Right forelimb (tissue), 1 donor: ENCODE measurements at regions not wholly inside any gene's neighbourhood (a gene's known extent, or its start where the extent isn't known, plus 50 kb on each side); places are given as distances from the start of the nearest gene placed in this dataset.
"Not testable (repeated sequence)": the region's sequence is repeated elsewhere in the genome, so short reads cannot be mapped to it uniquely, and the experiment has no call there.

Experiments
- DNase-seq: peaks from one replicate; pipeline ENCODE4 v3.0.0-alpha.2; 2018

DNA sequence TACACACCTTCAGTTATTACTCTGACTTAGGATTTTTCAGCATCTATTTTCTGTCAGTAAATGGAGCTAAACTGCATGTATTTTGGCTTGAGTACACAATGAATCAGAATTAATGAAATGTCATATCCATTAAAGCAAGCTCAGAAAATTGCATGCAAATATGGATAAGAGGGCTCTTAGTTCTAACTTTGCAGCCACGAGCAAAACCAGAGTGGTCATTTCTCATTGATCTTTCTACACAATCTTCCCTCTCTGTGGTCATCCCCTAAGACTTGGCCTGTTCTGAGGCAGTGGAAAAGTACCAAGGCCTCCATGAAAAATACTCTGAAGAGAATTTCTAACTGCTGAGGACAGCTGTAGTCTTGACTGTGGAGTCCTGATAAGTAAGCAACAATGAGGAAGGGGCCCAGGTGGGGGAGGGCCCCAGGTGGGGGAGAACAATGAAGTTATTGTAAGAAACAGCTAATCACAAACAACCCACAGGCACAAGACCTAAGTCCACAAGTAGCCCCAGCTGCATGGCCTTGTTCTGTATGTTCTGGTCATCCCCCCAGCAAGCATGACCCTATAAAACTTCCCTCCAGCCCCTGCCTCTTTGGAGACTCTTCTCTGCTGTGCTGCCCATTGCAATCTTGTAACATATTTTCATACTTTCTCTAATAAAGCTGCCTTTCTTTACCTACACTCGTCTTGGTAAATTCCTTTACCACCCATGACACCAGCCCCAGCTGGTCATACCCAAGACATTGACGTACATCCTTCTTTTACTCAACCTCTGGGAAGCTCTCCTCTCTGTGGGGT, 230.3 kb downstream of the TDRD15 start:
- no peak for DNase-seq

DNA sequence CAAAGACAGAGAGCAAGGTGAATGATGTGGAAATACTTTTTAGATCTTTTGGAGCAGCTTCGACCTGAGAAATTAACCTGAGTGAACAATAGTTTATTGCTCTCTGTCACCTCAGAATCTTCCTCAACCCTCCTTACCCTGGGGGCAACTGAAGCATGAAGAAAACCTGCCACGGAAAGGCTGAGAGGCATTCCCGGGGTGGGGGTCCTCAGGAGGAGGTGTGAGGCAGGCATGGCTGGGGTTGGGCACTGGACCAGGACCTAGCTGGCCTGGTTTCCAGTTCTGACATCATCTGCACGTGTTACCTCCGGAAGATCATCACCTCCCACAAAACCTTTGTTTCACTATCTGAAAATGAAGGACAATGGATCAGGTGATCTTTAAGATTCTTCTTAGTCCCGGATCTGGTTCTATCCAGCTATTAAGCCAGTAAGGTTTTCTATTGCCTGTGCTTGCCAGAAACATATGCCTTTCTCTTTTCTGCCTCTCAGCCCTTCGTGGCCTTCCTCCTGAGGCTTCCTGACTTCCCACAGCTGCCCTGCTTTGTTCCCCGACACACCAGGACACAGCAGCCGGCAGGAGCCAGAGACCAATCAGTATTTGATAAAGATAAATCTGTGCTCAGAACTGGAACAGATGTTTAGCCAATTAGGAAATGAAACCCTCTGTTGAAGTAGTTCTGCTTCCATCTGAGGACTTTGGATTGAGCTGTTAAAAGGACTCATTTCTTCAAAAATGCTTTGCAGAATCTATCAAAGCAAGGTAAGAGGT, 232.5 kb downstream of the TDRD15 start:
- DNase-seq = no peak

DNA sequence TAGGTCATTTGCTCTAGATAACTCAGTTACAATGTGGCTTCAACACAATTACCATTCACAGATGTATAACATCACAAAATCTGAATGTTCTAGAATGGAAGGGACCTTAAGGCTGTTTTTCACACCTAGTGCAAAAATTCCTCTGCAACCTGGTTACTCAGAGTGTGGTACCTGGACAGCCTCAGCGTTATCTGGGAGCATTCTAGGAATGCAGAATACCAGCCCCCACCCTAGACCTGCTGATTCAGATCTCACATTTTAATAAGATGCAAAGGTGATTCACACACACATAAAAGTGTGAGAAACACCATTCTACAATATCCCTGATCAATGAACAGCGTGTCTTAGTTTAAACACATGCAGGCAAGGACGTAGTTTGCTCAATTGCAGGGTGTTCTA, 233.1 kb downstream of the TDRD15 start:
- no peak for DNase-seq

DNA sequence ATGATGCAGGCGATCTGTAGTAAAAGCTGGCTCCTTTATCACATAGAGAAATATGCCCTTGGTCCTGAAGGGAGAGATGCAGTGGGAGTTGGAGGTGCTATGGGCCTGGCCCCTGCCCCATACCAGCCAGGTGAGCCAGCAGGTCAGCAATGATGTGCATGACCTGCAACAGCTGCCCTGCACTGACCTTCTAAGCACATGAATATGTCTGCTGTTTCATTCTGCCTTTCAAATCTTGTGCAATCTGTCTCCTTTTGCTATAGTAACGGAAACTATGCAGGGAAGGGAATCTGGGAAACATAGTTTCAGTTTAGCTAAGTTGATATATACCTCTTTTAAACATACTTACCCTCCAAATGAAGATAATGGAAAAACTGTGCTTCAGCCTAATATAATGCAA, 235.2 kb downstream of the TDRD15 start:
- DNase-seq = no peak

DNA sequence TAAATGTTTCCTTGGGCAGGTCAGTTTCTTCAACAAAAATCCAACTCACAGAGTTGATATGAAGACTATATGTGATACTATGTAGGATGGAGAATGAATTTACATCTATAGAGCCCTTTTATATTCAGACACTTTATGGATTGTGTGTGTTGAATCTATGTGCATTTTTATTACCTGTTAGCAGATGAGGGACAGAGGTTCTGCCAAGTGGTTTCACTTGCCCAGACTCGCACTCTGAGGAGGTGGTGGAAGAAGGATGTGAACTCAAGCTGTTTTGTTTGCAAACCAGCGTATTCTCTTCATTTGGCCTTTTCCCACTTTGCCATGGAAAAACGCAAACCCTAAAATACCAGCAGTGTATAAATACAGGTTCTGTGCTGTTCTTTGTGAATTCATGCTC, 237.6 kb downstream of the TDRD15 start:
- no peak for DNase-seq

DNA sequence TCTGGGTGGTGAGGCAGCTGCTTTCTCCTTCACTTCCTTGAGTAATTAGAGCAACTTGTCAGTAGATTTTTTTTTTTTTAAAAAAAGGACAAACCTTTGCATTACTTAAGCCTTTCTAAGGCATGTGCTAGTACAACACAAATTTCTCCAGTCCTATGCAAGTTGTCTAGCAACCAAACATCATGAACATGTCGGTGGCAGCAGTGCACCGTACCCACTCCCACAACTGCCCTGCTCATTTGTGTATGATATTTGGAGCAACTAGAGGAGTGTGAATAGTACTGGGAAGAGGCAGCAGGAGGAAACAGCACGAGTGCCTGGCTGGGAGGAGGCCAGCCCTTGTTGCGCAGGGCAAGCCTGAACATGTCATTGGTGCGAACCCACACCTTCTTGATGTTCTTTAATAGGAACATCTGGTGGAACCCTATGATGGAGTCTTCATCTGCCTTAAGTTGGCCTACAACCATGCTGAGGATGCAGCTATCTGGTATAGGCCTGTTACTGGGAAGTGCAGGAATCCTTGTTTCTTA, 238.3 kb downstream of the TDRD15 start:
- no peak for DNase-seq

DNA sequence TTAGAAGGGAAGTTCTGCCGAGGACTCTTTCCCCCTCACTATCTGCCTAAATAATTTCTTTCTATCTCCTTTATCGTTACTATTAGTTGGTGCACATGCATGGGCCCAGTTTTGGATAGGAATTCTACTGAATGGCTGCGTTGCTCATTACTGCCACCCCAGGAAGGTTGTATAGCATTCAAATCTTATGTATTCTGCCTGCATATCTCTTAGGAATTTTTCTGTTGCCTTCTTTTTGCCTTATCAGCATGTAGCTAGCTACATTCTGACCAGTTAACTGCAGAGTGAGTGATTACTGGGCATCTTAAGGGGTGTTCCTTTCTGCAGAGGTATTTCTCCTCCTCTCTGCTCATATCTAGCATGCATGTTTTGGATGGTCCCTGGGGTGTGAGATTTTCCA, 239.6 kb downstream of the TDRD15 start:
- no peak for DNase-seq

DNA sequence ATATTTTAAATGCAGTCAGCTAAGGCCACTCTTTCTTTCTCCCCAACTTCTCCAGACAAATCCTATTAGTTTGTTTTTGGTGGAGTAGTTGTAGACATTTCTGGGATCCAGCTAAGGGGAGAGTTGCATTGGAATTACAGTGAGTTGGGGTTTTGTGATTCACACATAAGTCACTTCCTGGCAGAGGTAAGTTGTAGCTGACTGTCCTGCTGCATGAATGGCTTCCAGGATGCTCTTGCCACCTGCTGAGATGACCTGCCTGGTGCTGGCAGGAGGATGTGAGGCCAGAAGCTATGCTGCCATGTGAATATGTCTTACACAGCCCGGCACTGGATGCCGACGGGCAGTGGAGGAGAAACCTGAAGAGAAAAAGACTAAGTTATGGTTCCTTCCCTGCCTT, 243.7 kb downstream of the TDRD15 start:
- no peak for DNase-seq

DNA sequence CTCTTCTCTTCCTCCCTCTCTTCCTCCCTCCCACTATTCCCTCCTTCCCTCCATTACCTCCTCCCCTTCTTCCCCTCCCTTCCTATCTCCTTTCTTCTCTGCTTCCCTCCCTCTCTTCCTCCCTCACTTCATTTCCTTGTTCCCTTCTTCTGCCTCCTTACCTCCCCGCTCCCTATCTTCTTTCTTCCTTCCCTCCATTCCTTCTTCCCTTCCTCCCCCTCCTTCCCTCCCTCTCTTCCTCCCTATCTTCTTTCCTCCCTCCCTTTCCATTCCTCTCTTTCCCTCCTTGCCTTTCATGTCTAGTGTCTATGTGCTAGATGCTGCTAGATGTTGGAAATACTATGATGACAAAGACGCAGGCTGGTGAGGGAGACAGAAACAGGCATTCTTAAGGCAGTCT, 246.0 kb downstream of the TDRD15 start:
- no peak for DNase-seq

DNA sequence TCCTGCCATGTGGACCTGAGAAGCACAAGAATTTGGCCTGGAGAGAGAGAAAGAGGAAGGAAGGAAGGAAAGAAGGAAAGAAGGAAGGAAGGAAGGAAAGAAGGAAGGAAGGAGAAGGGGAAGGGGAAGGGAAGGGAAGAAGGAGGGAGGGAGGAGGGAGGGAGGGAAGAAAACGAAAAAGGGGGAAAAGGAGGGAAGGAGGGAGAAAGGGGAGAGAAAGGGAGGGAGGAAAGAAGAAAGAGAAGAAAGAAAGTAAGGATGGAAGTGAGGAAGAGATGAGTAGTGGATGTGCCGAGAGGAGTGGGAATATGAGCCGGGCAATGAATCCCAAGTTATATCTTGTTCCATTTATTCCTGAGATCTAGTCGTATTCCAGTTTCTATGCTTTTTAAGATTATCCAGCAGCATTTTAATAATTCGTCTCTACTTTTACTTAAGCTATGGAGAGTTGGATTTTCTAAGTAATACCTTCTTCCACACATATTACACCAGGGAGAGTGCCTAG, 247.8 kb downstream of the TDRD15 start:
- no peak for DNase-seq

DNA sequence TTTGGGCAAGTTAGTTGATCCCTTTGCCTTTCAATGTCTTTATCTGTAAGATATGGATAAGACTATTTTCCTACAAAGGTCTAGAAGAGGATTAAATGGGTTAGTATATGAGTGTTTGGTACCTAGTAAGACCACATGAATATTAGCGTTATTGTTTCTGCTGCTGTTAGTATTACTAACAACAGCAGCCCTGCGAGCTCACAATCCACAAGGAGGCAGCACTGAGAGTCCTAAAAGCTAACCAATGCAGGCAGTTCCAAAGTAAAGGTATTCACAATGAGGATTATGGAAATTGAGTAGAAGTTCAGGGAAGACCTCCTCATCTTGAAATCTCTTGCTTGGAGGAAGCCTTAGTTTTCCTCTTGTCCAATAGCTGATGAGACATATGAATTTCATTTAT, 248.9 kb downstream of the TDRD15 start:
- DNase-seq = no peak

DNA sequence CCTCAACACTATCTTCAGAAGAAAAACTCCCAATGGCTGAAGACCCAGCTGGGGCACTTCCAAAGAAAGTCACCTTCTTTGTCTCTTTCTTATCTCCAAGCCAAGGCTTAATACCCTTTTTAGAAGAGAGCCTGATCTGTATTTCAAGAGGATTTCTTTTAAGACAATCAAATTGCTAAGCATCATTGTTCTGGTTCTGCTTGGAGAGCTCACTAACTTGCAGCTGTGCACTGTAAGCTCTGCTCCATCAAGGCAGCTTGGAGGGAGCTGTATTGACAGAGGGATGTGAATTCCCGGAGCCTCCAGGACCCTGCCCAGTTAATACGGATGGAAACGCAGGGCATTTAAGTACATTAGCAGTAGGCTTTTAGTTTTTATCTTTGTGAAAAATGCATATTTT, 253.1 kb downstream of the TDRD15 start:
- DNase-seq = no peak

DNA sequence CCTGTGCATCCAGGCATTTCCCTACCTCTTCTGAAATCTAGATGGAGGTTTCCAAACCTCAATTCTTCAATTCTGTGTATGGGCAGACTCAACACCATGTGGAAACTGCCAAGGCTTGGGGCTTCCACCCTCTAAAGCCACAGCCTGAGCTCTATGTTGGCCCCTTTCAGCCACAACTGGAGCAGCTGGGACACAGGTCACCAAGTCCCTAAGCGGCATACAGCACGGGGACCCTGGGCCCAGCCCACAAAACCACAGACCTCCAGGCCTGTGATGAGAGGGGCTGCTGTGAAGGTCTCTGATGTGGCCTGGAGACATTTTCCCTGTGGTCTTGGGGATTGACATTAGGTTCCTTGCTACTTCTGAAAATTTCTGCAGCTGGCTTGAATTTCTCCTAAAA, 255.4 kb downstream of the TDRD15 start:
- no peak for DNase-seq

DNA sequence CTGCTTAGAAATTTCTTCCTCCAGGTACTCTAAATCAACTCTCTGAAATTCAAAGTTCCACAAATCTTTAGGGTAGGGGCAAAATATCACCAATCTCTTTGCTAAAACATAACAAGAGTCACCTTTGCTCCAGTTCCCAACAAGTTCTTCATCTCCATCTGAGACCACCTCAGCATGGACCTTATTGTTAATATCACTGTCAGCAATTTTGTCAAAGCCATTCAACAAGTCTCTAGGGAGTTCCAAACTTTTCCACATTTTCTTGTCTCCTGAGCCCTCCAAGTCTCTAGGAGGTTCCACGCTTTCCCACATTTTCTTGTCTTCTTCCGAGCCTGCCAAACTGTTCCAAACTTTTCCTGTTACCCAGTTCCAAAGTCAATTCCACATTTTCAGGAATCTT, 255.9 kb downstream of the TDRD15 start:
- not testable (repeated sequence) for DNase-seq

DNA sequence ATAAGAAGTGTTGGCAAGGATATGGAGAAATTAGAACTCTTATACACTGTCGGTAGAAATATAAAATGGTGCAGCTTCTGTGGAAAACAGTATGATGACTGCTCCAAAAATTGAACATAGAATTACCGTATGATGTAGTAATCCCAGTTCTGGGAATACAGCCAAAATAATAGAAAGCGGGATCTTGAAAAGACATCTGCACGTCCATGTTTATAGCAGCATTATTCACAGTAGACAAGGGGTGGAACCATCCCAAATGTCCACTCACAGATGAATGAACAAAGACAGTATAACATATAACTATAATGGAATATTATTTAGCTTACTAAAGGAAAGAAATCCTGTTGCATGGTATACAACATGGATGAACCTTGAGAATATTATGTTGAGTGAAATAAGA, 257.7 kb downstream of the TDRD15 start:
- DNase-seq = no peak

DNA sequence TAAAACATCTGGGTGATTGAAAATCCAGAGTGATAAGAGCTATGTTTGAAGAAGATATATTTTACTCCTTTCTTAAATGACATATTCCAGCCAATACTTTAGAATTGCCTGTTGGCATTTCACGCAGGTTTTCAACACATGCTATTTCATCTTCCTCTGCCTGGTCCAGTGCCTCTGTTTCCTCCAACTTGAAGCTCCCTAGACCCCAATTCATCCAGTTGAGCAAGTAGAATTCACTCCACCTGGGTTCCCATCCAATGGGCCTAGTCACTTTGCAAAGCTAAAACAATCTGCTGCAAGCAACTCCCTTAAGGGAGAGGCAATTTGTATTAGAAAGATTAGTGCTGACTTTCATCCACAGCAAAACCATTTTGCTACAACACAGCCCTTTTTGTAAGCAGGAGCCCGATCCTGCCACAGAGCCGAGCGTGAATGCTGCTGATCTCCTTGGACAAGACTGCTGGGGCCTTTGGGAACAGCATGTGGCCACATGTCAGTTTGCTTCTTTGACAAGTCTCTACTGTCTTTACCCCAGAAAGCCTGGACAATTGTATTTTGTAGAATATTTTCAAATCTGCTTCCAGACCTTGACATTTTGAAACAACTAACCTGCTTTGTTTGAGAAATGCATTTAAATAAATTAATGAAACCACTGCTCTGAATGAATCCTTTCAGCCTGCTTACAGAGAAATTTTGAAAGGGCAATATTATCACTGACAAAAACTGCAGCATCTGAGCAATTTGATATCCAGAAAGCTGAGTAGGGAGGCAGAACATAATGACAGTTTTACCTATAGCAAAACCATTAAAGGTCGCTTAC, 259.1 kb downstream of the TDRD15 start:
- DNase-seq = no peak

DNA sequence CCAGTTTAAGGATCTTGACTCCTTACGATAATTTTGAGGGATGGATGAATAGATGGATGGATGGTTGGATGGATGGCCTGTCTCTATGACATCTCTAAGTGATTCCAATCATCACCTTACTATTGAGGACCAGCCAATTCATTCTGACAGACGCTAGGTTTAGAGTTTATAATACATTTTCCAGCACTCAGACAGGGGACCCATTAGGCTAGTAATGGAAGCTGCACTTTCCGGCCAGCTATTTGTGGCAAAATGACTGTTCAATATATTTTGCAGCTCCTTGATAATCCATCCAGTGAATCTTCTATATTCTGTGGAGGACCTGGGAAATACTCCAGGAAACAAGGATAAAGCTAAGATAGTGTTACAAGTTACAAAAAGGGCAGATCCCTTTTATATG, 262.9 kb downstream of the TDRD15 start:
- no peak for DNase-seq

DNA sequence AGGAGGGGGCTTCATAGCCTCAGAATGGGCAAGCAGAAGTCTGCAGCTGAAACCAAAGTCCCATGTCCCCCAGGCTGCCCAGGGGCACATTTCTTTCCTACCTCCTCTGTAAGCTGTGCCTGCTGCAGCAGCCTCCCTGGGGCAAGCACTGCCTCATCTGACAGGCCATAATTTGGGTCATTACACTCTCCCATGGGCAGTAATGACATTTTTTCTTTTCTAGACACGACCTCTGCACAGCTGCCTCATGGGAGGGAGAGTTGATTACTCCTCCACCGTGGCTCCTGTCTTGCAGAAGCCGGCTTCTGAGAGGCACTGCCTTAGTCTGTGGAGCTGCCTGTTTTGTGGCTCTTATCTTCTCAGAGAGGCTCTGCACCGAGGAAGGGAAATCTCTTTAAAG, 268.9 kb downstream of the TDRD15 start:
- no peak for DNase-seq

DNA sequence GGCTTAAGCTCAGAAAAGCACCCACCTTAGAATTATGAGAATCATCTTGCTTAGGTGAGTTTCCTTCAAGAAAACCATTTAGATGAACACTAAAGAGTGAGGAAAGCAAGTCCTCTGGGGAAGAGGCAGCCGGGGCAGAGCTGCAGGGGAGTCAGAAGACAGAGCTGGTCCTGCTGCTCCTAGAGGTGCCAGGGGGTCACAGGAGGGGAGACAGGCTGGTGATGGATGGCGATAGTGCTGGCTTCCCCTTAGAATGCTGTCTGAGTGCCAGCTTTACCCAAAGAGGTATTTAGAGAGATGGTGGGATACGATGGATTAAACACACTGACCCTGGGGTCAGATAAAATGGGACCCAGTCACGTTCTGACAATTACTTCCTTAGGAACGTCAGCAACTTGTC, 269.4 kb downstream of the TDRD15 start:
- no peak for DNase-seq

DNA sequence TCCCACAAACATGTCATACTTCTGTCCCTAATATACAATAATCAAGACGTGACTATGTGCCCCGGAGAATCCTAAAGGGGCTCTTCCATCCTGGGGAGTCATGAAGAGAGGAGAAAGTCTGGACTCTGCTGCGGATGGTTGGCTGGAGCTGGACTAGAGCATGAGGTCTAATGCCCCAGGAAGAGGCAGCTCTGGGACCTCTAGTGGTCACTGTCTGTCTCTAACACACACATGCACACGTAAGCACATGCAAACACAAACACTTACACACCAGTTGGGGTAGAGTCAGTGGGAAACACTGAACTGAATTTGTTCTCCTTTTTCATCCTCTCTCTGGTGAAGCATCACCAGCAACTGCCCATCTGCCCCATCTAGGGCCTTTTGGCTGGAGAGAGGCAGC, 271.6 kb downstream of the TDRD15 start:
- no peak for DNase-seq

DNA sequence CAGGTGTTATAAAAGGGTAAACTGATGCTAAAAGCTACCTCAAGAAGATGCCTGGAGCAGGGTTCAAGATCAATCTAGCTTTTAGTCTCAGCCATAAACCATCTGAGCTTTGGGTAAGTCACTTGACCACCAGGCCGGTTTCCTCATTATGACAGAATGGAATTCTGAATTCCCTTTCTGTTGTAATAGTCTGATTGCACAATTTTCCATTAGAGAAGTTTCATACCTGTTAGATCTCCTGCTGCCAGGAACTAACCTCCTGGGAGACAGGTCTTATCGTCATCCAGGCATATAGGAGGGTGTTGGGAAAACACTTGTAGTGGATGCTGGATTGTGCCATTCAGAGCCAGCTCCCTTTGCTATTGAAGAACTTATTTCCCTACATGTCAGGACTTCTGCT, 272.5 kb downstream of the TDRD15 start:
- DNase-seq = no peak

DNA sequence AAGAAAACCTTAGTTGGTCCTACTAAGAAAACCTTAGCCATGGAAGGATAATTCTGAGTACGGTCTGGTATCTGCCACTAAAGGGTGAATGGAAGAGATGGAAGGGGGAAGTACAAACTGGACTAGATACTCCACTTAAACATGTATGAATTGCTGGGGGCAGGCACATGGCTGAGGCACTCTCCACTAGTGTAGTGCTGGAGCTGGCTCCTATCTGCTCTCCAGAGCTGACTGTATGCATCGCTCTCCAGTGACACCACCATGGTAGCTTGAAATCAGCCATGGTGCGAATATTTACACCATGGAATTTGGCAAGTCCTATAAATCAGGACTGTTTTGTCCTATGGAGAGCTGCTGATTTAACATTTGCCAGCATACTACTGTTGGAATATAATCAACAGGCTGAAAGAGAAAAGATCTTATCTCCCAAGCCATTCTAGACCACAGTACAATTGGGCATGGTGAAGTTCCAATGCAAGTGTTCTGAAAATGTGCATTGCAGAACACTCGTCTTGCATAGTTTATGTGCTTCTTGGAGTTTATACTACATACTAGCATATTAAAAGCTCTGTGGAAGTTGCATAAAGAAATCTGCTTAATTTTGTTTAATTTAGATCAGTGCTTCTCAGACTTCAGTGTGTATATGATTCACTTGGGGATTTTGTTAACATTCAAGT, 277.4 kb downstream of the TDRD15 start:
- no peak for DNase-seq

DNA sequence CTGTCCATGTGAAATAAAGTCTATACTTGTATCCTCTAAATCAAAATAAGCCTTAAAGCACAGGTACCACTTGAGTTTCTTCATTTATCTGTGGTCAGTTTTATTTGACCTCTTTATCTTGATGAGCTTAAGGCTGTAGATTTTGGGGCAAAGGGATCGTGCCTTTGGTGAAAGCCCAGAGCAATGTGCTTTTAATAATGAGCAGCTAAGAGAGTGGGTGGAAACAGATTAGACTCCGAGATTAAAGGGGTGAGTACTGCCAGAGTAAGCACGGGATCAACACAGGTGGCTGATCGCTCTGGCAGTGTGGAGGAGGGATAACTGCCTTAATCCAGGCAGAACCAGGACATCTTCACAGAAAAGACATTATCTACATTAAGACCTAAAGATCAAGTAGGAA, 280.4 kb downstream of the TDRD15 start:
- DNase-seq = no peak
